Activated CD4-positive, alpha-beta T cell treated with anti-CD3 and anti-CD28 coated beads for 36 hours (primary cell): ENCODE measurements at regions not wholly inside any gene's neighbourhood (a gene's known extent, or its start where the extent isn't known, plus 50 kb on each side); places are given as distances from the start of the nearest gene placed in this dataset.

Experiments
- ATAC-seq: fragments of 200-7000 bp; cut with Tn5 transposase; one replicate; pipeline ENCODE4 v1.10.0; 2021; ENCODE audit warnings: mild to moderate bottlenecking, moderate library complexity
- CTCF ChIA-PET: fragments of 350-600 bp; sonication (Branson Sonifier 250); formaldehyde crosslinking; loops from one replicate; lab custom pipeline; 2021; ENCODE audit warnings: antibody characterized with exemption; lab: Charles Lee
- POLR2A ChIA-PET: fragments of 350-600 bp; sonication (Branson Sonifier 250); formaldehyde crosslinking; loops from one replicate; lab custom pipeline; 2021; ENCODE audit warnings: antibody characterized with exemption, inconsistent platforms; lab: Charles Lee
- DNase-seq: peaks from one replicate; pipeline ENCODE4 v3.0.0-alpha.2; 2020
- H3K27ac Mint-ChIP-seq: one replicate; pipeline ENCODE4 v1.8.0; 2021; ENCODE audit warnings: mixed read lengths
- H3K27me3 Mint-ChIP-seq: one replicate; pipeline ENCODE4 v1.8.0; 2021; ENCODE audit warnings: mixed read lengths
- H3K36me3 Mint-ChIP-seq: one replicate; pipeline ENCODE4 v1.8.0; 2021; ENCODE audit warnings: low read depth, mixed read lengths
- H3K4me1 Mint-ChIP-seq: one replicate; pipeline ENCODE4 v1.8.0; 2021; ENCODE audit warnings: mixed read lengths
- H3K4me3 Mint-ChIP-seq: one replicate; pipeline ENCODE4 v1.8.0; 2021; ENCODE audit warnings: mild to moderate bottlenecking, moderate library complexity, mixed read lengths
- H3K9me3 Mint-ChIP-seq: one replicate; pipeline ENCODE4 v1.8.0; 2021; ENCODE audit warnings: low read depth, mixed read lengths
- intact Hi-C, 2 experiments: fragments of 100-400 bp; cut with DNase I in 1 of 2; cut with micrococcal nuclease in 1 of 2; formaldehyde crosslinking; loops; one replicate each; pipeline versions ENCODE4 v1.14.2 to v1.15.1; 2022 to 2024; cut with DNase I, micrococcal nuclease

DNA sequence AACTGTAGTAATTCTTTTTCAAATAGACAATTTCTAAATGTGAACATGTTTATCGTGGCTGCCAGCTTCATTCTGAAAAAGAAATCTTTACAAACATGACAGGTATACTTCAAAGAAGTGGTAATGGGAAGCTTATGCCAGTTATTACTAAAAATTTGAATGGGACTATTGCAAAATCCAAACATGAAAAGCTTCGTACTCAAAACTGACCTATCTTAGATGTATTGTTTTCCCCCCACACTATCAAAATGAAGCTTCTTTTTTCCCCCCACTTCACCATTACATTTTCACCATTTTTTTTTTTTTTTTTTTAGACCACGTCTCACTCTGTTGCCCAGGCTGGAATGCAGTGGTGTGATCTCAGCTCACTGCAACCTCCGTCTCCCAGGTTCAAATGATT lies 50.4 kb upstream of the SERTAD2 start:
- ATAC-seq: no peak
- intact Hi-C loops: no loop called here
- peaks cover 9% of the 10 kb centered on the region for H3K9me3 Mint-ChIP-seq
- no peaks in the 10 kb centered on the region for H3K27me3 Mint-ChIP-seq
- no peak for DNase-seq
- no peak overlapping the region for H3K4me3 Mint-ChIP-seq
- CTCF ChIA-PET: interaction anchor here (0.6 to 2.2 kb wide), 17 partner anchors 9 to 872 kb away, joined by 3 to 10 read pairs (median 4); partner anchors contain the start of gene SERTAD2
- POLR2A ChIA-PET: interaction anchor here (0.6 to 0.9 kb wide), 5 partner anchors 25 to 284 kb away, joined by 3 to 11 read pairs (median 5); no protein-coding TSS in a partner anchor
- H3K4me1 Mint-ChIP-seq: peaks cover 37% of the 10 kb centered on the region
- H3K36me3 Mint-ChIP-seq: peaks cover 9% of the 10 kb centered on the region
- H3K27ac Mint-ChIP-seq: no peak overlapping the region

- no peak for DNase-seq
- peaks cover 6% of the 10 kb centered on the region for H3K9me3 Mint-ChIP-seq
- ChIA-PET POLR2A (no interaction called here), CTCF (interaction anchor here (0.6 to 2.2 kb wide), 7 partner anchors 8 to 378 kb away, joined by 3 to 10 read pairs (median 4); no protein-coding TSS in a partner anchor)
- no peak overlapping the region for H3K27ac Mint-ChIP-seq
- intact Hi-C loops: no loop called here
- no peaks in the 10 kb centered on the region for H3K27me3 Mint-ChIP-seq
- H3K4me3 Mint-ChIP-seq: no peak overlapping the region
- ATAC-seq: no peak
- H3K36me3 Mint-ChIP-seq: peaks cover 5% of the 10 kb centered on the region
- H3K4me1 Mint-ChIP-seq: peaks cover 29% of the 10 kb centered on the region
Measured at GRCh38 chr2:64704996-64705395, 51.3 kb upstream of the SERTAD2 start.

- Mint-ChIP-seq H3K4me1 (peaks cover 28% of the 10 kb centered on the region), H3K27ac (no peak overlapping the region), H3K36me3 (peaks cover 4% of the 10 kb centered on the region), H3K9me3 (peaks cover 6% of the 10 kb centered on the region), H3K27me3 (no peaks in the 10 kb centered on the region), H3K4me3 (no peak overlapping the region)
- no peak for DNase-seq
- intact Hi-C loops: no loop called here
- no peak for ATAC-seq
- ChIA-PET CTCF (no interaction called here), POLR2A (no interaction called here)
Measured at GRCh38 chr2:64707276-64707675, 53.6 kb upstream of the SERTAD2 start.

DNA sequence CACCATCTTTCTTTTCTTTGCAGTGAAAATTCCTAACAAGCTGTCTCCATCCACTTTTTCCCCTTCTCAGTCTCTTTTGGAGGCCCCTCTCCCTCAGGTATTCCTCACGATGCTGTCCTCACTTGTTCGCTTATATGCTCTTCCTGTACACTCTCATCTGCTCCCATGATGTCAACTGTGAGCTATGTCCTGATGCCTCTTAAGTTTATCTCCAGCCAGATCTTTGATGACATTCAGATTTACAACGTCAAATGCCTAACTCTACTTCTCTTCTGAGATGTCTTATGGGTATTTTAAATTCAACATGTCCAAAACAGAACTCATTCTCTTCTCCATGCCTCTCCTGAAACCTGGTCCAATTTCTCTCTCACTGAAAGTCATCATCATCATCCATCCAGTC lies 55.1 kb upstream of the SERTAD2 start:
- Mint-ChIP-seq H3K27me3 (no peaks in the 10 kb centered on the region), H3K9me3 (peaks cover 6% of the 10 kb centered on the region), H3K36me3 (peaks cover 4% of the 10 kb centered on the region), H3K4me1 (peaks cover 27% of the 10 kb centered on the region), H3K27ac (no peak overlapping the region), H3K4me3 (no peak overlapping the region)
- ChIA-PET POLR2A (no interaction called here), CTCF (interaction anchor here (1.3 kb wide), 1 partner anchor 63 kb away, joined by 5 read pairs; no protein-coding TSS in a partner anchor)
- no peak for ATAC-seq
- intact Hi-C loops: no loop called here
- DNase-seq: no peak

DNA sequence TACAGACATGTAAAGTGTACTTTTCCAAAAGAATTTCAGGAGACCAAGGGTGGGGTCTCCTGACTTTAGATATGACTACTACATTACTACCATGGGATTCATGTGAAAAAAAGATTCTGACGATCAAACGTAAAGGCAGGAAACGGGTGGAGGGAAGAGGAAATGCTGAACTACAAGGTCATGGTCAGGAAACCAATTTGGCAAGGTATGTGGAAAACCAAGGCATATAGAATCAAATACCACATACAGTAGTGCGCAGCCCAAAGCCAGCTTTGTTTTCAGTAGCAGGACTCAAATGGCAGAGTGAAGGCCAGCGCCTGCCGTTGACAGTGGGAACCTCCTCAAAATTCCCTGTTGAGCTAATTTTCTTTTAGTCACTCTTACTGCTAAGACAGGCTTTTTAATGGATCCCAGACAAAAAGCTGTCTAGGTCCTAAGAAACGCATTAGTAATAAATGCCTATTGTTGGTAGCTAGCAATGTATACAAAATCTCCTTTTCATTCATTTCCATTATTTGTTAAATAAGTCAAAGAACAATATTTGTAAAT lies 57.6 kb upstream of the SERTAD2 start:
- H3K4me3 Mint-ChIP-seq: no peak overlapping the region
- peaks cover 14% of the 10 kb centered on the region for H3K4me1 Mint-ChIP-seq
- no peak overlapping the region for H3K27ac Mint-ChIP-seq
- CTCF ChIA-PET: interaction anchor here (1.2 kb wide), 1 partner anchor 16 kb away, joined by 4 read pairs; no protein-coding TSS in a partner anchor
- peaks cover 6% of the 10 kb centered on the region for H3K9me3 Mint-ChIP-seq
- intact Hi-C loops: no loop called here
- H3K36me3 Mint-ChIP-seq: peaks cover 4% of the 10 kb centered on the region
- no peaks in the 10 kb centered on the region for H3K27me3 Mint-ChIP-seq
- ATAC-seq: peak; percentile 39
- DNase-seq: no peak
- POLR2A ChIA-PET: no interaction called here

GRCh38 chr2:64713686-64714085 lies 60.0 kb upstream of the SERTAD2 start:
- DNase-seq (no peak), ATAC-seq (no peak)
- Mint-ChIP-seq H3K9me3 (no peaks in the 10 kb centered on the region), H3K4me3 (no peak overlapping the region), H3K27ac (no peak overlapping the region), H3K4me1 (peaks cover 19% of the 10 kb centered on the region), H3K27me3 (no peaks in the 10 kb centered on the region), H3K36me3 (no peaks in the 10 kb centered on the region)
- ChIA-PET CTCF (interaction anchor here (0.7 to 3.0 kb wide), 8 partner anchors 9 to 37 kb away, joined by 3 to 16 read pairs (median 4); no protein-coding TSS in a partner anchor), POLR2A (no interaction called here)
- intact Hi-C loops: no loop called here

DNA sequence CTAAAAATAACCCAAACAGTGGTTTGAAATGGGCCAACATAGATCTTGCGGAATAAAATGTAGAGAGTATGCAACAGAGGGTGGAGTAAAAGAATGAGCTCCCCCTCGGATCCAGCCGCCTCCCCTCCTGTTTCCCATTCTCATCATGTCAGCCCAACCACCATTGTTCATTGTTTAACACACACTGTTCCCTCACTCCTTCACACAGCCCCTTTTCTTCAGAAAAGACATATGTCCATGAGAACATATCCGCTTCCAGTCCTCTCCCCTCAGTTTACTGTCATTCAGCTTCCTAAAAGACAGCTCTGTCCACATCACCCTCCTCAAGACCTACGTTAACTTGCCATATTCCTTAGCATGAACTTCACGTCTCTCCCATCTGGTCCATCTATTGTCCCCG lies 62.9 kb upstream of the SERTAD2 start:
- Mint-ChIP-seq H3K9me3 (no peaks in the 10 kb centered on the region), H3K27me3 (no peaks in the 10 kb centered on the region), H3K4me3 (no peak overlapping the region), H3K4me1 (peaks cover 13% of the 10 kb centered on the region), H3K27ac (no peak overlapping the region), H3K36me3 (no peaks in the 10 kb centered on the region)
- no peak for ATAC-seq
- ChIA-PET POLR2A (interaction anchor here (0.8 kb wide), 1 partner anchor 67 kb away, joined by 4 read pairs; no protein-coding TSS in a partner anchor), CTCF (interaction anchor here (1.5 kb wide), 1 partner anchor 12 kb away, joined by 5 read pairs; no protein-coding TSS in a partner anchor)
- intact Hi-C loops: no loop called here
- no peak for DNase-seq

DNA sequence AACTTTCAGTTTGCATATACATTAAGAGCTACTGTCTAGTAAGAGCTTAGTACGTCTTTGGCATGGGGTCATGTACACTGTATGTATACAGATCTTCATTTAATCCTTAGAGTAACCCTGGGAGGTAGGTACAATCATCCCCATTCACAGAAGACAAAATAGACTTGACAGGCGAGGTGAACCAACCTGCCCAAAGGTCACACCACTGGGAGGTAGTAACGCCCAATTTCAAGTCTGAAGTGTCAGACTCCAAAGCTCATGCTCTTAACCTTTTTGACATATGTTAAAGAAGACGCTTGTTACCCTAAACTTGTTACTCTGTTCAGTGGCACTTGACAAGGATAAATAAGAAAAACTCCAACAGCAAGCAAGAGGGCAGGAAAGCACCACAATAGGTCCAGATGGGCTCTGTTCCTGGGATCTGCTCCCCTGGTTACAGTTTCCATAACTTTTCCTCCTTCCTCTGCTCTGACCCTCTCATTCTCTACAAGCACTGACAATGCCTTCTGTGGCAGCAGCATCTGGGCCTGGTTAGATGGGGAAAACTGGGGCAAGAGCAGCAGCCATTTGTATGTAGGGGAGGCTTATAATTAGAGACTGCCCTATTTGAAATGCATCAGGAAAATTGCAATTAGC lies 64.7 kb upstream of the SERTAD2 start:
- intact Hi-C loops: no loop called here
- Mint-ChIP-seq H3K4me3 (no peak overlapping the region), H3K9me3 (no peaks in the 10 kb centered on the region), H3K27ac (no peak overlapping the region), H3K27me3 (no peaks in the 10 kb centered on the region), H3K4me1 (peaks cover 7% of the 10 kb centered on the region), H3K36me3 (no peaks in the 10 kb centered on the region)
- ATAC-seq (no peak), DNase-seq (no peak)
- POLR2A ChIA-PET: no interaction called here
- CTCF ChIA-PET: interaction anchor here (0.6 to 2.1 kb wide), 3 partner anchors 15 to 56 kb away, joined by 3 to 4 read pairs (median 4); no protein-coding TSS in a partner anchor

GRCh38 chr2:64720535-64721319 lies 67.0 kb upstream of the SERTAD2 start:
- H3K36me3 Mint-ChIP-seq: no peaks in the 10 kb centered on the region
- H3K9me3 Mint-ChIP-seq: no peaks in the 10 kb centered on the region
- ATAC-seq (peak; percentile 36), DNase-seq (no peak)
- H3K4me3 Mint-ChIP-seq: peak overlapping the region; percentile 30
- ChIA-PET POLR2A (no interaction called here), CTCF (interaction anchor here (0.8 to 1.1 kb wide), 2 partner anchors 14 to 59 kb away, joined by 3 to 5 read pairs; no protein-coding TSS in a partner anchor)
- intact Hi-C loops: no loop called here
- no peak overlapping the region for H3K27ac Mint-ChIP-seq
- H3K27me3 Mint-ChIP-seq: no peaks in the 10 kb centered on the region
- peaks cover 9% of the 10 kb centered on the region for H3K4me1 Mint-ChIP-seq

DNA sequence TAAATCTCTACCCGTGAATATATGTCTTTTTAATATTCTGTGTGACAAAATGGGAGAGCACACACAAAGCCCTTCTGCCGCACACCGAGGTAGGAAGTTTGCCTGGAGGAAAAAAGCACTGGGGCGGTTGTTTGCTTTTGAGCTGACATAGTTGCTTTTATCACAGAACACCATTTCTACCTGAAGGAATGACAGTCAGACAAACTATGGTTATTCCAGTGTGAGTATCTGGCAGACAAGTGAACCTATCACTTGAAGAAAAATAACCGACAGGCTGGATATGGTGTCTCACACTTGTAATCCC lies 67.6 kb upstream of the SERTAD2 start:
- no peak overlapping the region for H3K27ac Mint-ChIP-seq
- H3K27me3 Mint-ChIP-seq: no peaks in the 10 kb centered on the region
- intact Hi-C loops: no loop called here
- H3K36me3 Mint-ChIP-seq: no peaks in the 10 kb centered on the region
- no peak for DNase-seq
- no peaks in the 10 kb centered on the region for H3K9me3 Mint-ChIP-seq
- CTCF ChIA-PET: interaction anchor here (0.8 to 2.1 kb wide), 3 partner anchors 8 to 60 kb away, joined by 3 to 6 read pairs (median 5); no protein-coding TSS in a partner anchor
- no peak for ATAC-seq
- POLR2A ChIA-PET: no interaction called here
- H3K4me1 Mint-ChIP-seq: peaks cover 11% of the 10 kb centered on the region
- peak overlapping the region; percentile 30 for H3K4me3 Mint-ChIP-seq

DNA sequence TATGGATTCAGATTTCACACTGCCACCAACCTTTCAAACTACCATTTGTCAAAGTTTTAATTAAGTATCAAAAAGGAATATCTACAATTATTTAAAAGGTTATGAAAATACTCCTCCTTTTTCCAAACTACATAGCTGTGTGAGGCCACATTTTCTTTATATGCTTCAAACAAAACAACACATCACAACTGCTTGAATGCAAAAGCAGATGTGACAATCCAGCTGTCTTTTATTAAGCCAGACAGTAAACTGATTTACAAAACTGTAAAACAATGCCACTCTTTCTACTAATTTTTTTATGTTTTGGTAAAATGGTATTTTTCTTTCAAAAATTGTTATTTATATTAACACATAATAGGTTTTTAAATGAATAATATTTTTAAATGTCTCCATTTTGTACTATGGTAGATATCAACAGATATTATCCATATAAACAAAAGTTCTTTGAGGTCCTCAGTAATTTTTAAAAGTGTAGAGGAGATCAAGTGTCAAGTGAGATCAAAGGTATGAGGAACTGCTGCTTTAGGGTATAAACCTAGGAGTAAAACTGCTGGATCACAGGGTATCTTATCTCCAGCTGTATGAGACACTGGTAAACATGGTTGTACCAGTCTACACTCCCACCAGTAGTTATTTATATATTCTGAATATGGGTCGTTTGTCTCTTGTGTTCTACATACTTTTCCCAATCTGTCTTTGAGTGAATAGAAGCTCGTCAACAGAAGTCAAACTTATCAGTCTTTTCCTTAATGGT lies 68.8 kb upstream of the SERTAD2 start:
- H3K36me3 Mint-ChIP-seq: peaks cover 2% of the 10 kb centered on the region
- no peak overlapping the region for H3K4me3 Mint-ChIP-seq
- DNase-seq: no peak
- H3K4me1 Mint-ChIP-seq: peaks cover 23% of the 10 kb centered on the region
- intact Hi-C loops: no loop called here
- ChIA-PET POLR2A (no interaction called here), CTCF (interaction anchor here (1.1 to 2.1 kb wide), 2 partner anchors 9 to 12 kb away, joined by 3 to 6 read pairs; no protein-coding TSS in a partner anchor)
- no peak for ATAC-seq
- no peaks in the 10 kb centered on the region for H3K9me3 Mint-ChIP-seq
- no peaks in the 10 kb centered on the region for H3K27me3 Mint-ChIP-seq
- no peak overlapping the region for H3K27ac Mint-ChIP-seq
